Astrocyte (in vitro differentiated cells and primary cell): ENCODE measurements at regions not wholly inside any gene's neighbourhood (a gene's known extent, or its start where the extent isn't known, plus 50 kb on each side); places are given as distances from the start of the nearest gene placed in this dataset.

Experiments used
- CTCF ChIP-seq: IDR thresholded peaks from 2 replicates; pipeline ENCODE4 v1.5.1; 2011; ENCODE audit warnings: low read depth, mild to moderate bottlenecking, inconsistent platforms, low read length, moderate library complexity; ENCODE audit not compliant: insufficient read depth
- EZH2 ChIP-seq: IDR thresholded peaks from 2 replicates; pipeline ENCODE4 v1.6.1; 2012; ENCODE audit warnings: mild to moderate bottlenecking, low read length, inconsistent platforms; ENCODE audit not compliant: insufficient read depth

- TF ChIP-seq CTCF (no peak), EZH2 (no peak)
Measured at GRCh38 chr5:93100428-93100827, 480.6 kb downstream of the NR2F1-AS1 start.
